Transverse colon (tissue), 4 donors: ENCODE measurements at regions not wholly inside any gene's neighbourhood (a gene's known extent, or its start where the extent isn't known, plus 50 kb on each side); places are given as distances from the start of the nearest gene placed in this dataset.

Experiments used
- DNase-seq: peaks from one replicate; pipeline ENCODE4 v3.0.0-alpha.2; 2019
- H3K27ac ChIP-seq, 4 donors: fragments of 200-600 bp; sonication (generic); 2 replicates each; pipeline ENCODE4 v1.5.1; 2016 to 2018; ENCODE audit warnings: inconsistent platforms in 4 of 4
- H3K27me3 ChIP-seq: fragments of 200-600 bp; sonication (generic); 2 replicates; pipeline ENCODE4 v1.5.1; 2017; ENCODE audit warnings: inconsistent platforms
- H3K36me3 ChIP-seq, 4 donors: fragments of 200-600 bp; sonication (generic); 2 replicates each; pipeline ENCODE4 v1.5.1; 2017 to 2019; ENCODE audit warnings: inconsistent platforms in 4 of 4
- H3K4me1 ChIP-seq, 4 donors: fragments of 200-600 bp; sonication (generic); 2 replicates each; pipeline ENCODE4 v1.5.1; 2017 to 2020; ENCODE audit warnings: inconsistent platforms in 4 of 4
- H3K4me3 ChIP-seq, 4 donors: fragments of 200-600 bp; sonication (generic); 1 replicate in 1 of 4; 2 replicates in 3 of 4; pipeline versions ENCODE4 v1.5.1 to v1.6.1; 2017 to 2019; ENCODE audit warnings: inconsistent platforms in 4 of 4
- H3K9me3 ChIP-seq, 2 donors: fragments of 200-600 bp; sonication (generic); 2 replicates each; pipeline ENCODE4 v1.5.1; 2017 to 2019; ENCODE audit warnings: inconsistent platforms in 2 of 2
- CTCF ChIP-seq, 5 experiments: fragments of 200-600 bp in 3 of 5; fragments of 450-650 bp in 2 of 5; sonication (generic) in 3 of 5; IDR thresholded peaks; 1 replicate in 2 of 5; 2 replicates in 3 of 5; pipeline ENCODE4 v1.5.1; 2016 to 2017; ENCODE audit warnings: antibody characterized with exemption in 5 of 5, inconsistent platforms in 3 of 5, mild to moderate bottlenecking in 2 of 5, moderate library complexity in 1 of 5
- EP300 ChIP-seq: sonication (generic); formaldehyde crosslinking; IDR thresholded peaks from one replicate; pipeline ENCODE4 v1.6.1; 2017; ENCODE audit warnings: antibody characterized with exemption, low read depth
- POLR2A ChIP-seq: fragments of 450-650 bp; IDR thresholded peaks from one replicate; pipeline ENCODE4 v1.6.1; 2016; ENCODE audit warnings: antibody characterized with exemption, mild to moderate bottlenecking, moderate library complexity
- POLR2AphosphoS5 ChIP-seq, 3 donors: sonication (generic); formaldehyde crosslinking; IDR thresholded peaks; one replicate each; pipeline ENCODE4 v1.6.1; 2016; ENCODE audit warnings: antibody characterized with exemption in 3 of 3
- WGBS, 2 donors: methylation state at CpG; one replicate each; pipeline ENCODE4 v1.1.5; 2018; ENCODE audit warnings: low coverage in 1 of 2; 5-methylcytosine and 5-hydroxymethylcytosine counted together
- in situ Hi-C, 4 donors: fragments of 200-750 bp; cut with MboI; loops; one replicate each; pipeline versions ENCODE4 v1.15.0 to v1.15.1; 2017; ENCODE audit warnings: low sequenced_read_pairs in 3 of 4, low pct_ligation_motif_present in 1 of 4, low pct_unique_long_range_greater_than_20kb in 1 of 4
- intact Hi-C: fragments of 100-400 bp; cut with DNase I; formaldehyde crosslinking; loops from one replicate; pipeline ENCODE4 v1.15.1; 2023; ENCODE audit warnings: low total_unique reads

- in situ Hi-C loops, result no loop called here
- Histone ChIP-seq H3K4me3 (no peak overlapping the region), H3K4me1 (no peaks in the 10 kb centered on the region), H3K9me3 (peaks cover 0 to 2% of the 10 kb centered on the region in 2 donors), H3K27me3 (no peaks in the 10 kb centered on the region), H3K27ac (no peak overlapping the region), H3K36me3 (no peaks in the 10 kb centered on the region)
- intact Hi-C loops, result no loop called here
- WGBS, 2 donors, result 33 to 56% methylated on average over 1 of the region's 1 CpG
- TF ChIP-seq EP300, result no peak
- no peak for TF ChIP-seq POLR2AphosphoS5 (IDR thresholded peaks at IDR 0.05)
- TF ChIP-seq CTCF (IDR thresholded peaks at IDR 0.05), result no peak
- no peak for TF ChIP-seq POLR2A
- DNase-seq, result no peak
These were observed 55.7 kb upstream of the OR5AN1 start for GRCh38 chr11:59302991-59303390.

GRCh38 chr11:59295435-59295834 lies 63.3 kb upstream of the OR5AN1 start:
- in situ Hi-C loops, result loop anchor here in 1 of 4 donors (25.0 kb wide), 1 partner anchor 133 kb away; the partner anchor contains the start of gene DTX4
- TF ChIP-seq POLR2AphosphoS5 (IDR thresholded peaks at IDR 0.05), result no peak
- no peak for TF ChIP-seq EP300
- no peak for TF ChIP-seq POLR2A
- TF ChIP-seq CTCF (IDR thresholded peaks at IDR 0.05), result no peak
- no peak for DNase-seq
- H3K27ac ChIP-seq, result no peak overlapping the region
- H3K27me3 ChIP-seq, result peaks cover 12% of the 10 kb centered on the region
- H3K4me1 ChIP-seq, result no peaks in the 10 kb centered on the region
- no peaks in the 10 kb centered on the region for H3K9me3 ChIP-seq
- H3K4me3 ChIP-seq, result no peak overlapping the region
- intact Hi-C loops, result no loop called here
- H3K36me3 ChIP-seq, result no peaks in the 10 kb centered on the region

- Histone ChIP-seq H3K27ac (no peak overlapping the region), H3K36me3 (no peaks in the 10 kb centered on the region), H3K27me3 (peaks cover 12% of the 10 kb centered on the region), H3K4me1 (no peaks in the 10 kb centered on the region), H3K9me3 (no peaks in the 10 kb centered on the region), H3K4me3 (no peak overlapping the region)
- TF ChIP-seq POLR2A, result no peak
- no peak for TF ChIP-seq EP300
- TF ChIP-seq POLR2AphosphoS5 (IDR thresholded peaks at IDR 0.05), result no peak
- TF ChIP-seq CTCF (IDR thresholded peaks at IDR 0.05), result no peak
- intact Hi-C loops (no loop called here), in situ Hi-C loops (loop anchor here in 1 of 4 donors (25.0 kb wide), 1 partner anchor 130 kb away; the partner anchor contains the start of gene DTX4)
- no peak for DNase-seq
- WGBS, 2 donors, result 60 to 64% methylated on average over 1 to 3 of the region's 3 CpGs
These were observed 66.1 kb upstream of the OR5AN1 start for GRCh38 chr11:59292611-59293010.

- H3K4me1 ChIP-seq, result no peaks in the 10 kb centered on the region
- no peak overlapping the region for H3K4me3 ChIP-seq
- H3K27me3 ChIP-seq, result peaks cover 8% of the 10 kb centered on the region
- no peak for DNase-seq
- TF ChIP-seq EP300 (no peak), CTCF (IDR thresholded peaks at IDR 0.05) (no peak), POLR2A (no peak), POLR2AphosphoS5 (IDR thresholded peaks at IDR 0.05) (no peak)
- H3K36me3 ChIP-seq, result no peaks in the 10 kb centered on the region
- no peak overlapping the region for H3K27ac ChIP-seq
- 83% methylated on average over 3 of the region's 3 CpGs; no CpG with 5 or more reads in 1 of the 2 donors for WGBS, 2 donors
- H3K9me3 ChIP-seq, result no peaks in the 10 kb centered on the region
- in situ Hi-C loops, result loop anchor here in 1 of 4 donors (25.0 kb wide), 1 partner anchor 129 kb away; the partner anchor contains the start of gene DTX4
- intact Hi-C loops, result no loop called here
These were observed 67.5 kb upstream of the OR5AN1 start for GRCh38 chr11:59291228-59291627.
